ENCODE measurements at regions not wholly inside any gene's neighbourhood (a gene's known extent, or its start where the extent isn't known, plus 50 kb on each side); places are given as distances from the start of the nearest gene placed in this dataset.

GRCh38 chr18:44520981-44521667 lies 159.6 kb upstream of the SETBP1 start:
- DNase-seq = no peak

GRCh38 chr18:44521668-44522022 lies 159.0 kb upstream of the SETBP1 start:
- no peak for DNase-seq

GRCh38 chr18:44526705-44527415 lies 153.8 kb upstream of the SETBP1 start:
- DNase-seq = no peak

GRCh38 chr18:44533071-44533470 lies 147.6 kb upstream of the SETBP1 start:
- DNase-seq = no peak

GRCh38 chr18:44536046-44536445 lies 144.6 kb upstream of the SETBP1 start:
- no peak for DNase-seq

- no peak for DNase-seq
These were observed 144.1 kb upstream of the SETBP1 start for GRCh38 chr18:44536619-44537018.

- DNase-seq = no peak
These were observed 143.2 kb upstream of the SETBP1 start for GRCh38 chr18:44537526-44537925.

- no peak for DNase-seq
These were observed 140.8 kb upstream of the SETBP1 start for GRCh38 chr18:44539926-44540325.

- DNase-seq = no peak
These were observed 139.5 kb upstream of the SETBP1 start for GRCh38 chr18:44541159-44541558.

GRCh38 chr18:44541781-44542180 lies 138.9 kb upstream of the SETBP1 start:
- no peak for DNase-seq

- DNase-seq = no peak
These were observed 137.3 kb upstream of the SETBP1 start for GRCh38 chr18:44543387-44543786.

GRCh38 chr18:44545359-44545985 lies 135.2 kb upstream of the SETBP1 start:
- no peak for DNase-seq

GRCh38 chr18:44546954-44547353 lies 133.7 kb upstream of the SETBP1 start:
- no peak for DNase-seq

- DNase-seq = no peak
These were observed 132.1 kb upstream of the SETBP1 start for GRCh38 chr18:44548291-44549221.

- DNase-seq = no peak
These were observed 128.0 kb upstream of the SETBP1 start for GRCh38 chr18:44552706-44553105.

GRCh38 chr18:44556296-44556695 lies 124.4 kb upstream of the SETBP1 start:
- no peak for DNase-seq

GRCh38 chr18:44557616-44558151 lies 123.0 kb upstream of the SETBP1 start:
- DNase-seq = no peak

GRCh38 chr18:44558767-44559166 lies 121.9 kb upstream of the SETBP1 start:
- no peak for DNase-seq

- no peak for DNase-seq
These were observed 117.7 kb upstream of the SETBP1 start for GRCh38 chr18:44562986-44563385.

- no peak for DNase-seq
These were observed 115.8 kb upstream of the SETBP1 start for GRCh38 chr18:44564922-44565321.

- no peak for DNase-seq
These were observed 112.3 kb upstream of the SETBP1 start for GRCh38 chr18:44568342-44568741.

- no peak for DNase-seq
These were observed 111.7 kb upstream of the SETBP1 start for GRCh38 chr18:44568986-44569385.

Measured in CD4-positive, alpha-beta T cell treated with Interferon alpha-2 for 1 hour (primary cell).